EH (cell line): ENCODE measurements at regions not wholly inside any gene's neighbourhood (a gene's known extent, or its start where the extent isn't known, plus 50 kb on each side); places are given as distances from the start of the nearest gene placed in this dataset.

Source experiments
- DNase-seq: peaks from one replicate; pipeline ENCODE4 v3.0.0-alpha.2; 2015; ENCODE audit warnings: low read depth

DNA sequence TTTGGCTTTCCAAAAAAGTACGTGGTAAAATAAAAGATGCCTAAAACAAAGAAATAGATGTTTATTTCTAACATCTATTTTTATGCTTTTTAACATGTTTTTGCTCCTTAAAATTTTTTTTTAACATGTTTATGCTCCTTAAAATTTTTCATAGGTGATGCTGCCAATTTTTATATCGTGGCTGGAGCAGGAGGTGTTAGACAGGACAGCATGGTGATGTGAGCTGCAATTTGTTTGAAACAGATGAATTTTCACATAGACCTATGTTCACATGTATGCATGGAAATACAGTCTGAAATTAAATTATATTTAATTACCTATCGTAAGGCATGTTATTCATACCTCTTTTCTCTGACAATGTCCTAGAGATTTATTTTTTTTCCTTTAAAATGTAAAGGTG lies 784.8 kb downstream of the EPHA7 start:
- DNase-seq = no peak

DNA sequence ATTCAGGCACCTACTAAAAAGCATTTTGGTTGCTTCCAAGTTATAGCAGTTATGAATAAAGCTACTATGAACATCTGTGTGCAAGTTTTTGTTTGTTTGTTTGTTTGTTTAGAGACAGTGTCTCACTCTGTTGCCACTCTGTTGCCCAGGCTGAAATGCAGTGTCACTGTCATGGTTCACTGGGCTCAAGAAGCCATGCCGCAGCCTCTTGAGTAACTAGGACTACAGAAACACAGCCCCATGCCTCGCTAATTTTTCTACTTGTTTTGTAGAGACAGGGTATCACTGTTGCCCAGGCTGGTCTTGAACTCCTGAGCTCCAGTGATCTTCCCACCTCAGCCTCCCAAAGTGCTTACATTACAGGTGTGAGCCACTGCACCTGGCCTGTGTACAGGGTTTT lies 795.9 kb downstream of the EPHA7 start:
- no peak for DNase-seq

DNA sequence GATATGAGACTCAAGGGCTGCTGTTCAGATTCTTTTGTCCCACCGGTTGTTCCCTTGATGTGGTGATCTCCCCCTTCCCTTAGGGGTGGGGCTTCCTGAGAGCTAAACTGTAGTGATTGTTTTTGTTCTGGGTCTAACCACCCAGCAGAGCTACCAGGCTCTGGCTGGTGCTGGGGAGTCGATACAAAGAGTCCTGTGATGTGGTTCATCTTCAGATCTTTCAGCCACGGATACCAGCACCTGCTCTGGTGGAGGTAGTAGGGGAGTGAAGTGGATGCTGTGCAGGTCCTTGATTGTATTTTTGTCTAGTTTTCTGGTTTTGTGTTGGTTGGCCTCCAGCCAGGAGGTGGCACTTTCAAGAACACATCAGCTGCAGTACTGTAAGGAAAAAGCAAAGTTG lies 801.6 kb downstream of the EPHA7 start:
- no peak for DNase-seq

DNA sequence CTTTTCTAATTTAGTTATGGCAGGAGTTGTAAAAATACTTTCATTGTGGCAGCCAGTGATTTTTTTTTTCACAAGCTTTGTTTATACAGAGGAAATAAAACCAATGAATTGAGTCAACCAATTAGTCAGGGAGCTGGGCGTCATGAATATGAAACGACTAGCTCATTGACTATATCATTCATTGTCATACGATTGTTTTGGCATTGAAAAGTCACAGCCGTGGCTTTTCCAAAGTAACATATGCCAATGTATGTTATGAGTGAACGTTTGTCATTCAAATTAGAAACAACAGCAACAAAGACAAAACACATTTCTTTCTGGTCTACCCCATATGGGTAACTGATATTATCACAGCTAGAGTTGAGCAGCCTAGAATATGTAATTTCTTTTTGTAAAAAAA lies 810.6 kb downstream of the EPHA7 start:
- no peak for DNase-seq

DNA sequence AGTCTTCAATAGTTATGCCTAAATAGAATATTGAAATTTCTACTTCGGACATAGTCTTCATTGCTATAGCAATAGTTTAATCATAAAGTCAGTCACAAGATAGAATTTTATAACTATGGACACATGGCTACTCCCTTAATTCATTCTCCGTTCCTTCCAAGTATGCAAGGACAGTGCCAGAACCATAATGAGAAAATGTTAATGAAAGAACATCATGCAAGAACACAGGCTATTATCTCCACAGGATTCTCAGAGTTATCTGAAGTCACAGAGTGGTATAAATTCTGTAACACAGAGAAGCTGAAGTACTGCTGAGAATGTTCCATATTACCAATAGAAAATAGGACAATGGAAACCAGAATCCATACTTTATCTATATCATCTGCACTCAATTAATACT lies 826.2 kb downstream of the EPHA7 start:
- no peak for DNase-seq

DNA sequence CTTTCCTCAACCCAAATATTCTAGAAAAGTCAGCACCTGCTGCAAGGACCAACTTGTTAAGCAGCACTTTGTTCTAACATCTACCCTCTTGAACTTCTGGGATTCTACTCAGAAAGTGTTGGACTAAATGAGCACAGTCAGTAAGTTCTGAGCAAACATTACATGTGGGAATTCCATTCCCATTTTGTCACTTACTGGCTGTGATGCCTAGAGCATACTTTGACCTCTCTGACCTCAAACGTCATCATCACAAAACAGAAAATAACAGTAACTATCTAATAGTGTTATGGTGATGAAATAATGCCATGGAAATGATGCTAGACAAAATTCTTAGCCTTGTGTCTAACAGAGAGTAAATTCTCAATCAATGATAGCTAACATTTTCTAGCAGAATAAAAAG lies 829.4 kb downstream of the EPHA7 start:
- DNase-seq = no peak

DNA sequence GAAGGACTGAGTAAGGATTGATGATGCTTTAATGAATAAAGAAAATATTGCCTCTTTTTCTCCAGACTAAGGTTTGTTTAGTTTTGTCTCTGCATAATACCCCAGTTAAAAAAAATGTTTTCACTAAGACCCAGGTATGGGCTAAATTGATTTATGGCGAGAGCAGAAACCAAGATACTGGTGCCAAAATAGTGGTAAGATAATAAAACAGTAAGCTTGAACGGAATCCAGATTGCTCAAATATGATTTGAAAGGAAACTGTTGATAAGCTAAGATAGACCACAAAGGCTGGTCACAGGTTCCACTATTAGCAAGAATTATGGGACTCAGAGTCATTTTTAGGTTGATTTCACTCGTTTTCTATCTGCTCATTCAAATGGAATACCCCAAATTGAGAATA lies 831.2 kb downstream of the EPHA7 start:
- DNase-seq = no peak

DNA sequence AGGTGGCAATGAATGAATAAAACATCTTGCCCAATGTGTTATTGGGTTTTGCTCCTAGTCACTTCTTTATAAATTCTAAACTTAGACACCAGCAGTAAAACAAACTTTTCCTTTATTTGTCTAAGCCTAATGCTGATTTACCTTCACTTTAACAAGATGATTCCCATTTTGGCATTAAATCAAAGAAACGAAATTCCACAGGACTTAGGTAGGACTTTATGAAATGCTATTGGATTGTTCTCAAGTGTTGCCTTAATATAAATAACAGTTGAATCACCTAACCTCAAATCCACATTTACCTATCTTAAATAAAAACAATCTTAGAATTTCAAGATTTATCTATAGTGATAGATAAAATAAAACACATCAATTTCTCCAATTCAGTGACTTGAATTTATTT lies 831.8 kb downstream of the EPHA7 start:
- DNase-seq = no peak

DNA sequence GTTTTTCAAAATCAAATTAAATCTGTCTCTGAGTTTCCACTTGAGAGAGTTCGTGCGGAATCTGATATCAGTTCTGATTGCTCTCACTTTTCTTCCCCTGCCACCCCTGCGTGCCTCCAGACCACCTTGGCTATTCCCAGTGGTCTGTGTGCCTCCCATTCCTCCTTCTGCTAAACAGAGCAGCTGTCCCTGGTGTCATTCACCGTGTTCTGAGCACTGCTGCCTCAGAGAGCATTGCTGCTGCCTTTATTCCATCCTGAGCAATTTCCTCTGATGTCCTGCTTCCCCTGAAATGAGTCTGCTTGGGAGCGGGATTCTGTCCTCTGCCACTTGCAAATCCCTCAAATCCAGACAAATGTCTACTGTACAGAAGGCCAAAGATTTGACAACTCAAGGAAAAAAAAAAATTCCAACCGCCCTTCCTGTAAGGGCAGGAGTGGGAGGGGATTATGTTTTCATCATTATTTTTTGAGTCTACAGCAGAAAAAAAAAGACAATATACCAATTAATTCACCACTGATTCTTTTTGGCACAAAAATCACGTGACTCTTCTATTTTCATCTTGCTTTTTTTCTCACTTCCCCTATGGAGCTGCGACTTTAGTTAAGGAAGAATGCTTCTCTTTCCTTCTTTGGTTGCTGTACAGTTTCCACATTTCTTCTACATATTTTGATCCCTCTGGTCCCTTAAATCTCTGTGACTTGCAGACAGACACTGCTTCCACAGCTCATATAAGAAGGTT lies 833.0 kb downstream of the EPHA7 start:
- DNase-seq = no peak

DNA sequence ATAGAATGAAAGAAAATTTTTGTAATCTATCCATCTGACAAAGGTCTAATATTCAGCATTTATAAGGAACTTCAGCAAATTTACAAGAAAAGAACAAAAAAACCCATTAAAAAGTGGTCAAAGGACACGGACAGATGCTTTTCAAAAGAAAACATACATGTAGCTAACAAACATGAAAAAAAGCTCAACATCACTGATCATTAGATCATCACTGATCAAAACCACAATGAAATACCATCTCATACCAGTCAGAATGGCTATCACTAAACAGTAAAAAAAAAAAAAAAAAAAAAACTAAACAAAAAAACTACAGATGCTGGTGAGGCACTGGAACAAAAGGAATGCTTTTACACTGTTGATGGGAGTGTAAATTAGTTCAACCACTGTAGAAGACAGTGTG lies 837.1 kb downstream of the EPHA7 start:
- no peak for DNase-seq

DNA sequence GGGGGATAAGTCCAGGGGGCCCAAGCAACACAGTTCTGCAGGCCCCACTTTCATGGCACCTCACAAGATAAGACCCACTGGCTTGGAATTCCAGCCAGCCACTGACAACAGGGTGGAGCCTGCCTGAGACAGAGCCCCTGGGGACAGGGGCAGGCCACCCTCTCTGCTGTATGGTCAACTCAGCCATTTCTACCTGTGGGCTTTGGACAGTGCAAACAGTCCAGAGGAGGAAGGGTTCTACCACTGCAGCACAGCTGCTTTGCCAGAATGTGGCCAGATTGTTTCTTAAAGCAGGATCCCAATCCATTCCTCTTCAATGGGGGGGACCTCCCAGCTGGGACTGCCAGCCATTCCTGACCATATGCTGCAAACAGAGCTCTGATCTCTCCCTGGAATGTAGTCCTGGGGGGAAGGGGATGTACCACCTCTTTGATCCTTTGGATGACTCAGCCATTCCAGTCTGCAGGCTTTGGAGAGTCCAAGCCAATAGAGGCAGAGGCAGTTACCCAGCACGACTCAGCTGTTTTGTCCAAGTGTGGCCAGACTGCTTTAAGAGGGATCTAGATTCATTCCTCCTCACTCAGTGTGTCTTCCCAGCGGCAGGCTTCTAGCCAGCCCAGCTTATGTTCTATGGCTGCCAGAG lies 842.2 kb downstream of the EPHA7 start:
- DNase-seq = no peak

DNA sequence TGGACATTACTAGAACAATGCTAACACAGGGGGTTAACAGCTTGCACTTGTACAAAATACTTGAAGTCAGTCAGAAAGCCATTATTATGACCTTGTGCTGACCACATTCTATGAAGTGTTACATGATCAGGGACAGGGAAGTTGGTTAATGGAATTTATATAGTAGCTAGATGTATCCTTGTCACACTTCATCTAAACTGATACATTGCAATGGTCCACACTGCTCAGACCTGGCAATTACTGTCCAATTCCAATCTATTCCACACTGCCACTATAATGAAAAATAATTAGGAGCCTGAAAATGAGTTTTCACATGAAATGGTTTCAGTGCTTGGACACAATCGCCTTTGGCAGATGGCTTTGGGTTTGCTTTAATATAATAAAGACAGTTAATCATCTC lies 850.8 kb downstream of the EPHA7 start:
- no peak for DNase-seq

DNA sequence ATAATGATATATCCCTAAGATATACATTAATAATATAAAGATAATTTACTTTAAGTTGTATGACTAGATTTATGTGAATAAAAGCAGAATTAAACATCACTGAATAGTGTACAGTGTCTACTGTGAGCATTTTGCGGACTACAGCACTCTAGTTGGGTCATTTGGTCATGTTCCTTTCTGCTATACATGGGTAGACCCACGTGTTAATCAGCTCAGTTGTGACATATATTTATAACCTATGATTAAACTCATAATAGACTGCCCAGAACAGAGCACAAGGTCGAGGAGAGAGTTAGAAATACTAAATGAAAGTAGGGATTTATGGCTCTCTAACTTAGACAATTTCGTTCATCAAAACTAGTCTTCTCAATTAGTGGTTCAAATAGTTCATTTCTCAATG lies 852.7 kb downstream of the EPHA7 start:
- no peak for DNase-seq

DNA sequence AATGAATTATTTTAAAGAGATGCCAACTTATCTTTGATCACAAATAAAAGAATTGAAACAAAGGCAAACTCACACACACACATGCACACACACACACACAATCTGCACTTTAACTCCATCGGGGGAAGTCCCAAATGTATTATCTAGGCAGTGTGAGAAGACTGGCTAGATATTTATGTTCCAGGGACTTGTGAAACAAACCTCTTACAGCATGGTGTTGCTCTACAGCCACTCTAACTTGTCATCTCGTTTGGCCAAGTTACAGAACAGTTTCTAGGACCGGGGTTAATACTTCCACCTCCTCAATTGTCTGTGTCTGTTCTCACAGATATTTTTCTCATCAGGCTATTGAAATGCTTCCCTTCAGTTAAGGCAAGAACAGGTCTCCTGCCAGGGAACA lies 855.0 kb downstream of the EPHA7 start:
- no peak for DNase-seq

DNA sequence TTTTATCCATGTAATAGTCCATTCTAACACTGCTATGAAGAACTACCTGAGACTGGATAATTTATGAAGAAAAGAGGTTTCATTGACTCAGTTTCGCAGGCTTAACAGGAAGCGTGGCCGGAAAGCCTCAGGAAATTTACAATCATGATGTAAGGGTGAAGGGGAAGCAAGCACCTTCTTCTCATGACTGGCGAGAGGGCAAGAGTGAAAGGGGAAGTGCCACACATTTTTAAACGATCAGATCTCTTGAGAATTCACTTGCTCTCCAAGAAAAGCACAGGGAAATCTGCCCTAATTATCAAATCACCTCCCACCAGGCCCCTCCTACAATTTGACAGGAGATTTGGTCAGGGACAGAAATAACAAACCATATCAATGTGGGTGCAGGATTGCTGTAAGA lies 859.7 kb downstream of the EPHA7 start:
- no peak for DNase-seq

DNA sequence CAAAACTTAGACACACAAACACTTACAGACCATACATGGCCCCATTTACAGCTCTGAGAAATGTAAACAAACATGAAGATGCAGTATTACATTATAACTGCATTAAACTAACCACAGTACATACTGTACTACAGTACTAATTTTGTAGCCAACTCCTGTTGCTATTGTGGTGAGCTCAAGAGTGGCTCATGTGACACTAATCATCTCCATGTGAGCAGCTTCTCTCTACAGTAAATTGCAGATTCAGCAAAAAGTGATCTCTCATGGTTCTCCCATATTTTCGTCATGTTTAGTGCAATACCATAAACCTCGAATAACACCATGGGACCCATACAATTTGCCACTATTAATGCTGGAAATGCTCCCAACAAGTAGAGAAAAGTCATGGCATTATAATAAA lies 860.4 kb downstream of the EPHA7 start:
- no peak for DNase-seq

DNA sequence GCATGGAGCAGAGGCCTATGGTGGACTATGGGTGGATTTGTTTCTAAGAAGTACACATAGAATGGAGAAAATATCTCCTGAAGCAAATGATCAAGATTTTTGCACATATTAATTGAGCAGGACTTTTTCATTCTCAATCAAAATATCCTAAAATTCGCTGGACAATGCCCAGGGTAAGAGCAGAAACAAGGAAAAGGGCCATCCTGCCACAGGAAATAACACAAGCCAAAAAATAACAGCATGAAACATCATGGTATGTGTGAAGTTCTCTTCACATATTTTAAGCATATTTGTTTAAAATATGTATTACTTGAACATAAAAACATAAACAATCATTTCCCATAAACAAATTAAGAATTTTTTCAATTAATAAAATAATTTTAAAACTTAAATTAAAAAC lies 868.9 kb downstream of the EPHA7 start:
- DNase-seq = no peak

DNA sequence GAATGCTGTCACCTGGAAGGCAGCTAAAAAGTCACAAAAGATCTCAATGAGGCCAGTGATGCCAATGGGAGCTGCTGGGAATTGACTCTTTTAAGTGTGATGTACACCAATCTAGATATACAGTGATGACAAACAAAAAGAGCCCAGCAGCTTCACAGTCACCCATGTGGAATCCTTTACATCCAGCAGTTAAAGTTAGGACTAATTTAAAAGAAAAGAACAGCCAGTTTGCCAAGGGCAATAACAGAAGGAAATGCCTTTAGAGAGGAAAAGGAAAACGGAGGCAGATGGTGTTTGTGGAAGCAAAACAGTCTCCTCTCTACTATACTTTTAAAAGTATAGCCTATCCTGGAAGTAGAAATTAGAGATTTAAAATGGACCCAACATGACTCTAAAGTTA lies 873.5 kb downstream of the EPHA7 start:
- DNase-seq = no peak

DNA sequence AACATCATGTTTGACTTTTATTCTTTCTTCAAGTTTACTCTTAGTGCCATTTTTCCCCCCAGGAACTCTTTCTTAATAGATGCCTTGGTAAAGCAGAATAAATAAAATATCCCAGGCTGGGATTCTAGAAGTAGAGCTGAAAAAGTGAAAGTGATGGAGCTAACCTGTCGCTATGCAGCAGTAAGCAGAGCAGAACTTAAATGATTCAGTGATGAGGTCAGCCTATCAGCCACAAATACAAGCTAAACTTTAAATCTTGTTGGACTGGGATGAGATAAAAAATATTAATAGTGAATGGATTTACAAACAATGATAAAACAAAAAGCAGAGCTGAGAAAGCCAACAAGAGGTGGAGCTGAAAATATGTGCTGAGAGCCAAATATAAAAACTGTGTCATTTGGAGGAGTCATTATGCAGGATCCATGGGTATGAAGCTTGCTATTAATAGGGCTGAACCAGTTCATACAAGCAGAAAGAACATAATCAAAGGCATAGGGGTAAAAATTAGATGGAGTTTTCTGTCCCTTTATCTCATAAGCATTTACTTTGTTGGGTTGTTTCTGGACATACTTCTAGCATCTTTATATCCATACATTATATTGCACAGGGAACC lies 877.8 kb downstream of the EPHA7 start:
- DNase-seq = no peak

DNA sequence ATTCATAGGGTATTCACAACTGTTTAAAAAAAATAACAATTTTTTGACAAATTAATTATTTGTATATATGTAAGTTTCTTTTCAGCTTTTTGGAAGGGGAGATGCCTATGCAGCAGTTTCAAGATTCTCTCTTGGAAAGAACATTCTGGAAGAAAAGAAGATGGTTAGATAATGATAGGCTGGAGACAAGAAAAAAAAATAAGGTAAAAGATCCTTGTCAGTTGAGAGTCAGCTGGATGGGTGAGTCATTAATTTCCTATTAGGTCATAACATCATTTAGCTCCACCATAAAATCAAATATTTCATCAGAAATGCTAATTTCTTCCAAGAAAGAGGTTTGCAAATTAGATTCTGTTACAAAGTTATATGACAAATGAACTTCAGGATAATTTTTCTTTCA lies 880.4 kb downstream of the EPHA7 start:
- DNase-seq = no peak

DNA sequence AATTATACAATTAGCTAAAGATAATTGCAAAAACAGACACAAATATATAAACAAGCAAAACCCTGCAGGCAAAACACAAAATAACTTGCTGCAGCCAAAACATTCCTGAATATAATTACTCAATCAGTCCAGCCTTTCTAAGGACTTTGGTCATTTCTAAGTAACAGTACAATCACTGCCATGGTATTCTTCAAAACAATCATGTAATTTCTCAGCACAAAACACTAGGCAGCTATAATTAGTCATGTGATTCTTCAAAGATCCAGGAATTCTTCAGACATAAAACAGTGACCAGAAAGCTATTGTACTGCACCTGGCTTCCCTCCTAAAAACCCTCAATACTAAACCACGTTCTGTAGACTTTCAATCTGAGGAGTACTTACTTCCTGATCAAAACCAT lies 881.1 kb downstream of the EPHA7 start:
- no peak for DNase-seq

DNA sequence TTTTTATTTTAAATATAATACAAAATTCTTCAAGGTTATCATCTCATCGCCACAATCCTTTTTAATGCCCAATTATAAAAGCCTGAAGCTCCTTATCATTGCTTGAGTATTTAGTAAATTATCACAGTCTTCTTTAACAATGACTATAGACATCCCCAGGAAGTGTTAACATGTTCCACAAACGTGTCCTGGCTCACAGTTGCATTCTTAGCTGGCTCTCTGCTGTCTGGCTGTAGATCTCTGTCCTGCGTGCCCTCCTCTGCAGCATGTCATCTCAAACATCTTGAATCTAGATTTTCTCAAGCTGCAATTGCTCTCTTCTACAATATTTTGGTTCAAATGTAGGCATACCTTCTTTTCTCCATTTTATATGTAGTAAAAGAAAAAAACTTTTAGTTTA lies 885.2 kb downstream of the EPHA7 start:
- DNase-seq = no peak

DNA sequence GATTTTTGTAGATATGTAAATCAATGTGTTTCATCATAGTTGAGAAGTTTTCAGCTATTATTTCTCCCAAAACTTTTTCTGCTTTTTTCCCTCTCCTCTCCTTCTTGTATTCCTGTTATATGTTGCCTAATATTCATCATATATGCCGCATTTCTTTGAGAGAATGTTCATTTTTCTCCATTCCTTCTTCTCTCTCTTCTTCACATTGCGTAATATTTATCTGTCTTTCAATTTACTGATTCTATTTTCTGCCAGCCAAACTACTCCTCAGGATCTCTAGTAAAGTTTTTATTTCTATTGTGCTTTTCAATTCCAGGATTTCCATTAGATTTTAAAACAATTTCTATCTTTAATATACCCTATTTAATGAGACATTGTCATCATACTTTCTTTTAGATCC lies 896.8 kb downstream of the EPHA7 start:
- DNase-seq = no peak

DNA sequence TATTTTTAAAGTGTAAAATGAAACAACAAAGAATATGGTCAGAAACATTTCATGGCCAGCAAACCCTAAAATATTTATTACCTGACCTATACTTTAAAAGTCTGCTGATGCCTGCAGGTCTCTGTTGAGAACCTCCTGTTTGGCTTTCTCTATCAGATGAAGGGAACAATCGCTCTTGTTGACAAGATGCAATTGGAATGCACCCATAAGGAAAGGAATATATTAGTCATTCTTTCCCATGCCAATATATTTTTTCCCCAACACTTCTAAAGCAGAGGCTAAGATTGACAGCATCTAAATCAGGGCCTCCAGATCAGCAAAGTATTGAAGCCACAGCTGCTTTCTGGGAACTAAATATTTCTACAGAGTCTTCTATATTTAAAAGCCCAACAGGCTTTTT lies 897.8 kb downstream of the EPHA7 start:
- no peak for DNase-seq
